Naive thymus-derived CD8-positive, alpha-beta T cell (primary cell): ENCODE measurements at regions not wholly inside any gene's neighbourhood (a gene's known extent, or its start where the extent isn't known, plus 50 kb on each side); places are given as distances from the start of the nearest gene placed in this dataset.

Experiments used
- ATAC-seq, 2 donors: fragments of 150-1000 bp; cut with Tn5 transposase in 1 of 2; sonication (Bioruptor Pico), chemical (Tn5 transposase) in 1 of 2; 1 replicate in 1 of 2; 2 replicates in 1 of 2; pipeline ENCODE4 v1.10.0; 2021; ENCODE audit warnings: mild to moderate bottlenecking in 2 of 2, moderate library complexity in 2 of 2
- POLR2A ChIA-PET: fragments of 350-600 bp; sonication (Branson Sonifier 250); formaldehyde crosslinking; loops from one replicate; lab custom pipeline; 2021; ENCODE audit warnings: antibody characterized with exemption; lab: Charles Lee
- DNase-seq, 10 donors: peaks; one replicate each; pipeline versions ENCODE4 v3.0.0 to v3.0.0-alpha.2; 2020 to 2022
- H3K27ac Mint-ChIP-seq, 10 donors: one replicate each; pipeline ENCODE4 v1.8.0; 2020 to 2022; ENCODE audit warnings: mild to moderate bottlenecking in 10 of 10, mixed read lengths in 10 of 10, moderate library complexity in 4 of 10, inconsistent platforms in 1 of 10
- H3K27me3 Mint-ChIP-seq, 5 donors: one replicate each; pipeline ENCODE4 v1.8.0; 2021 to 2022; ENCODE audit warnings: mixed read lengths in 5 of 5
- H3K36me3 Mint-ChIP-seq, 3 donors: one replicate each; pipeline ENCODE4 v1.8.0; 2020 to 2022; ENCODE audit warnings: mixed read lengths in 3 of 3, mild to moderate bottlenecking in 2 of 3, inconsistent platforms in 1 of 3
- H3K4me1 Mint-ChIP-seq, 4 donors: one replicate each; pipeline ENCODE4 v1.8.0; 2021 to 2022; ENCODE audit warnings: mixed read lengths in 4 of 4
- H3K4me3 Mint-ChIP-seq, 10 donors: one replicate each; pipeline ENCODE4 v1.8.0; 2020 to 2022; ENCODE audit warnings: mild to moderate bottlenecking in 10 of 10, mixed read lengths in 10 of 10, moderate library complexity in 6 of 10, inconsistent platforms in 1 of 10
- H3K9me3 Mint-ChIP-seq, 9 donors: one replicate each; pipeline ENCODE4 v1.8.0; 2020 to 2022; ENCODE audit warnings: mixed read lengths in 9 of 9, mild to moderate bottlenecking in 3 of 9, inconsistent platforms in 1 of 9, moderate library complexity in 1 of 9

DNA sequence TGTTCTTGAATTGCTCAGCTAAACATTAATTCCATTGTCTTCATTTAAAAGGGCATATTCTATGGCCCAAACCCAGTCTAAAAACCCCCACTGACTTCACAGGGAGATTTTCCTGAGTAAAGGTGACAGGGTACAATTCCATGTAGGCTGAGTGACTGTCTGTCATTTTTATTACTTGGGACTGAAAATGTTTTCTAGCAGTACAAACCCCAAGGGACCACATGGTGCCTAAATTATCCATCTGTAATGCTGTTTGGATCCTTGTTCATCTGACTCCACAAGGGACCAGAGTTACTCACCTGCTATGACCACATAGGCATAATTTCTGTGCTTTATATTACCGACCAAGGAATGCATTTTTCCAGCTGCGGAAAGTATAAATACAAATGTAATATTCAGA, 349.1 kb downstream of the ZNF608 start:
- DNase-seq (no peak), ATAC-seq (no peak)
- H3K9me3 Mint-ChIP-seq = no peaks in the 10 kb centered on the region
- POLR2A ChIA-PET = no interaction called here
- no peak overlapping the region for H3K27ac Mint-ChIP-seq
- H3K4me3 Mint-ChIP-seq = no peak overlapping the region
- peaks cover 0 to 8% (median under 1%) of the 10 kb centered on the region in 4 donors for H3K4me1 Mint-ChIP-seq
- H3K36me3 Mint-ChIP-seq = no peaks in the 10 kb centered on the region
- peaks cover 0 to 7% (median 0%) of the 10 kb centered on the region in 5 donors for H3K27me3 Mint-ChIP-seq

DNA sequence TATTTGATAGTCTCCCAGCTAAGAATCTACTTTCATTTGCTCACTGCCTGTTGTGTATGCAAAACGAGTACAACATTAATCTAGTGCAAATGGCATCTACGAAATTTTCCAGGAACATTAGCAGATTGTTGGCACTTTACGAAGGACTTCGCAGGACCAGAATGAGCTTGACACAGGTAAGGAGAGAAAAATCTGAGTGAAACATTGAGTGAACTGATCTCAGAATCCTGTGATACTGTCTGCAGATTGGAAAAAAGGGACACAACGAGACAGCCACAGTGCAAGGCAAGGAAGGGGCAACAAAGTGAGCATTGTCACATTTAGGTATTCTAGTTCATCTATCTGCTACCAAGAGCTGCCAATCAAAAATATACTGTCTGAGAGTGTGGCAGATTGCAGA, 350.5 kb downstream of the ZNF608 start:
- Mint-ChIP-seq H3K4me1 (peaks cover 0 to 8% (median under 1%) of the 10 kb centered on the region in 4 donors), H3K36me3 (no peaks in the 10 kb centered on the region), H3K9me3 (peaks cover 0 to 2% (median 0%) of the 10 kb centered on the region in 9 donors), H3K4me3 (no peak overlapping the region), H3K27me3 (peaks cover 0 to 7% (median 0%) of the 10 kb centered on the region in 5 donors), H3K27ac (no peak overlapping the region)
- no peak for DNase-seq
- no peak for ATAC-seq
- POLR2A ChIA-PET = no interaction called here

GRCh38 chr5:124395287-124395686, 351.2 kb downstream of the ZNF608 start:
- Mint-ChIP-seq H3K4me1 (peaks cover 0 to 8% (median under 1%) of the 10 kb centered on the region in 4 donors), H3K36me3 (no peaks in the 10 kb centered on the region), H3K4me3 (no peak overlapping the region), H3K27me3 (peaks cover 0 to 7% (median 0%) of the 10 kb centered on the region in 5 donors), H3K27ac (no peak overlapping the region), H3K9me3 (peaks cover 0 to 6% (median 0%) of the 10 kb centered on the region in 9 donors)
- no peak for DNase-seq
- no peak for ATAC-seq
- POLR2A ChIA-PET = no interaction called here

GRCh38 chr5:124394700-124395245, 351.7 kb downstream of the ZNF608 start:
- Mint-ChIP-seq H3K4me1 (peaks cover 0 to 8% (median under 1%) of the 10 kb centered on the region in 4 donors), H3K27ac (no peak overlapping the region), H3K36me3 (no peaks in the 10 kb centered on the region), H3K9me3 (peaks cover 0 to 11% (median 4%) of the 10 kb centered on the region in 9 donors), H3K4me3 (no peak overlapping the region), H3K27me3 (peaks cover 0 to 7% (median 0%) of the 10 kb centered on the region in 5 donors)
- ATAC-seq = no peak
- POLR2A ChIA-PET = no interaction called here
- DNase-seq = no peak

- Mint-ChIP-seq H3K4me1 (peaks cover 0 to 6% (median under 1%) of the 10 kb centered on the region in 4 donors), H3K27ac (no peak overlapping the region), H3K9me3 (peaks cover 0 to 16% (median 5%) of the 10 kb centered on the region in 9 donors), H3K27me3 (peaks cover 0 to 7% (median 0%) of the 10 kb centered on the region in 5 donors), H3K4me3 (no peak overlapping the region), H3K36me3 (no peaks in the 10 kb centered on the region)
- no peak for DNase-seq
- POLR2A ChIA-PET = no interaction called here
- ATAC-seq = no peak
Measured at GRCh38 chr5:124393584-124394379, 352.7 kb downstream of the ZNF608 start.

DNA sequence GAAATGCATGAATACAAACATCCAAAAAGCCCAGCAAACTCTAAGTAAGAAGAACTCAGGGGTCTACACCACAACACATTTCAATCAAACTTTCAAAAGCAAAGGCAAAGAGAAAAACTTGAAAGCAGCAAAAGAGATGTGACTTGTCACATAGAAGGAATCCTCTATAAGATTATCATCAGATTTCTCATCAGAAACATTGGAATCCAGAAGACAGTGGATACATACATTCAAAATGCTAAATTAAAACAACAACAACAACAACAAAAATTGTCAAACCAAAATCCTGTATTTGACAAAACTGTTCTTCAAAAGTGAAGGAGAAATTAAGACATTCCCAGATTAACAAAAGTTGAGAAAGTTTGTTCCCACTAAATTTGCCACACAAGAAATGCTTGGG, 362.7 kb downstream of the ZNF608 start:
- ATAC-seq = no peak
- H3K27me3 Mint-ChIP-seq = peaks cover 0 to 4% (median 0%) of the 10 kb centered on the region in 5 donors
- H3K4me3 Mint-ChIP-seq = no peak overlapping the region
- peaks cover 0 to 23% (median 0%) of the 10 kb centered on the region in 3 donors for H3K36me3 Mint-ChIP-seq
- POLR2A ChIA-PET = no interaction called here
- DNase-seq = no peak
- H3K9me3 Mint-ChIP-seq = peaks cover 9 to 40% (median 28%) of the 10 kb centered on the region in 9 donors
- no peak overlapping the region for H3K27ac Mint-ChIP-seq
- no peaks in the 10 kb centered on the region for H3K4me1 Mint-ChIP-seq

DNA sequence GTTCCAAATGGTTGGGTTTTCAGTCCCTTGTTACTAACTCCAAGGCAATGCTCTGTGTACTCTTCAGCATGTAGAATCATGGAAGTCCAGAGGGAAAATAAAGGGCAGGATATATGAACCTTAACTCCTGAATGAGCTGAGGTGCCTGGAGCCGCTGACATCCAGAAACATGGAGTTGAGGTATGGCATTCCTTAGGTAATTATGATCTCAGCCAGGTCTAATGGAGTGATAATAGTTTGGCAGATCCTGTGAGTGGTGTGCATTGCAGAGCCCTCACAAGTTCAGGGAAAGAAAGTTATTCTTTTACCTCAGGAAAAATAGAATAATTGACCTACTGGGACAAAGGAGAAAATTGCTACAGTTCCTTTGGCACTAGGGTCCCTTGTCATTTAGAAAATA, 369.1 kb downstream of the ZNF608 start:
- POLR2A ChIA-PET = no interaction called here
- DNase-seq (no peak), ATAC-seq (no peak)
- no peak overlapping the region for H3K4me3 Mint-ChIP-seq
- peaks cover 0 to 20% (median 13%) of the 10 kb centered on the region in 9 donors for H3K9me3 Mint-ChIP-seq
- H3K27me3 Mint-ChIP-seq = no peaks in the 10 kb centered on the region
- H3K4me1 Mint-ChIP-seq = no peaks in the 10 kb centered on the region
- H3K27ac Mint-ChIP-seq = no peak overlapping the region
- H3K36me3 Mint-ChIP-seq = peaks cover 0 to 11% (median 0%) of the 10 kb centered on the region in 3 donors

DNA sequence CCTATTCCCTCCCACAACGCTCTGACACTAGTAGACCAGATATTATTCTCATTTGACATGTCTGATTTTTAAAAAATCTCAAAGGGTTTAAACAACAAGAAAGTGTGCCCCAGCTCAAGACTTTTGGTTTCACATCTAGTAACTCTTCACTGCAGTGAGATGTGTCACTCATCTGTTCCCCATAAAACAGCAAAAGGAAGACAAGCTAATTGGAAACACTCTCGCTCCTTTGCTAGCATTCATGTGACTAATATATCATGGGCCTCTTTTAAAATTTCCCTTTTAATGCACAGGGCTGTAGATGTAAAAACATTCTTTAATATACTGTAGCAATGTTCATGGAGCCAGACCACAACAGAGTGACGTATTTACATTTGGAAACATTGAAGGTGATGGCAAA, 372.6 kb downstream of the ZNF608 start:
- Mint-ChIP-seq H3K36me3 (no peaks in the 10 kb centered on the region), H3K27me3 (no peaks in the 10 kb centered on the region), H3K9me3 (peaks cover 0 to 9% (median 4%) of the 10 kb centered on the region in 9 donors), H3K27ac (no peak overlapping the region), H3K4me3 (no peak overlapping the region), H3K4me1 (no peaks in the 10 kb centered on the region)
- DNase-seq (no peak), ATAC-seq (no peak)
- POLR2A ChIA-PET = no interaction called here

GRCh38 chr5:124372457-124372856, 374.0 kb downstream of the ZNF608 start:
- DNase-seq = no peak
- ATAC-seq = no peak
- Mint-ChIP-seq H3K4me3 (no peak overlapping the region), H3K4me1 (no peaks in the 10 kb centered on the region), H3K36me3 (no peaks in the 10 kb centered on the region), H3K27me3 (no peaks in the 10 kb centered on the region), H3K27ac (no peak overlapping the region), H3K9me3 (peaks cover 0 to 9% (median 3%) of the 10 kb centered on the region in 9 donors)
- POLR2A ChIA-PET = no interaction called here

GRCh38 chr5:124371111-124371706, 375.2 kb downstream of the ZNF608 start:
- DNase-seq = no peak
- ATAC-seq = no peak
- Mint-ChIP-seq H3K4me1 (no peaks in the 10 kb centered on the region), H3K27ac (no peak overlapping the region), H3K36me3 (no peaks in the 10 kb centered on the region), H3K27me3 (no peaks in the 10 kb centered on the region), H3K9me3 (peaks cover 0 to 6% (median 0%) of the 10 kb centered on the region in 9 donors), H3K4me3 (no peak overlapping the region)
- POLR2A ChIA-PET = no interaction called here

DNA sequence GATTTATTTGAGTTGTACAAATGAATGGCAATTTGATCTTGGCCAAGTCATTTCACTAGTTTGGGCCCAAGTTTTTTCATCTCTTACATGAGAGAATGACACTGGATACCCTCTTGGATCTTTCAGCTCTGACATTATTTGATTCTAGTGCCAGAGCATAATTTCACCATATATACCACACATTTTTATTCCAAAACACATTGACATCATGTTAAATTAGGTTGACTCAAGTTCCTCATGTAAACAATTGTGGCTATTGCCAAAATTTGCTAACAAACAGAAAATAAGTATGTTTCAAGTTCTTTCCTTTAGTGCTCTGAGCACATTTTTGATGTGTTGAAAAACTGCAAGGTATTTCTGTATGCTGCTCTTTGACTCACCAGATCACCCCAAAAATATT, 375.8 kb downstream of the ZNF608 start:
- H3K9me3 Mint-ChIP-seq = peaks cover 0 to 6% (median 0%) of the 10 kb centered on the region in 9 donors
- H3K36me3 Mint-ChIP-seq = no peaks in the 10 kb centered on the region
- no peak overlapping the region for H3K4me3 Mint-ChIP-seq
- H3K27me3 Mint-ChIP-seq = no peaks in the 10 kb centered on the region
- H3K4me1 Mint-ChIP-seq = no peaks in the 10 kb centered on the region
- no peak overlapping the region for H3K27ac Mint-ChIP-seq
- no peak for DNase-seq
- POLR2A ChIA-PET = no interaction called here
- ATAC-seq = no peak

DNA sequence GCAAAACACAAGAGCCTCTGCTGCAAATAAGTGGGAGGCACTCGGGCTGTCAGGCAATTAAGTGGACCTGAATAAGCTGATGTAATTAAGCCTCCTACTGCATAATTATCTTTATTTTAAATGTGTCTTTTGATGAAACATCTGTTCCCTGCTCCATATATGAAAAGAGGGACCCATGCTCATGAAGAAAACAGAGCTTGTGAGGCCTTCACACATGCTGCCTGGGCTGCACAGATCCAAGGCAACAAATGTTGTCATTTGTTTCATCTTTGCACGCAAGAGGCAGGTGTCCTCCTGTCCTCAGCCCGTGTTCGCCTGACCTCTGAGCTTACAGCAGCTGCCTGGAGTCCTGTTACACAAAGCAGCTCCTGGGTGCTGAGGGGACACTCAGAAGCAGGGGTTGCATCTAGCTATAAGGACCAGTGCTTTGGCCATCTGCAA, 381.1 kb downstream of the ZNF608 start:
- no peak for ATAC-seq
- Mint-ChIP-seq H3K27me3 (no peaks in the 10 kb centered on the region), H3K27ac (no peak overlapping the region), H3K36me3 (no peaks in the 10 kb centered on the region), H3K4me1 (no peaks in the 10 kb centered on the region), H3K4me3 (no peak overlapping the region), H3K9me3 (peaks cover 0 to 12% (median 2%) of the 10 kb centered on the region in 9 donors)
- POLR2A ChIA-PET = no interaction called here
- no peak for DNase-seq

- POLR2A ChIA-PET = no interaction called here
- H3K9me3 Mint-ChIP-seq = peaks cover 0 to 21% (median 3%) of the 10 kb centered on the region in 9 donors
- H3K27me3 Mint-ChIP-seq = peaks cover 0 to 11% (median 5%) of the 10 kb centered on the region in 5 donors
- H3K36me3 Mint-ChIP-seq = no peaks in the 10 kb centered on the region
- H3K4me1 Mint-ChIP-seq = peaks cover 0 to 6% (median 0%) of the 10 kb centered on the region in 4 donors
- no peak overlapping the region for H3K4me3 Mint-ChIP-seq
- ATAC-seq = no peak
- DNase-seq = no peak
- no peak overlapping the region for H3K27ac Mint-ChIP-seq
Measured at GRCh38 chr5:124355928-124356327, 390.5 kb downstream of the ZNF608 start.
